DND-41 (cell line): ENCODE measurements at regions not wholly inside any gene's neighbourhood (a gene's known extent, or its start where the extent isn't known, plus 50 kb on each side); places are given as distances from the start of the nearest gene placed in this dataset.
"Not testable (repeated sequence)": the region's sequence is repeated elsewhere in the genome, so short reads cannot be mapped to it uniquely, and the experiment has no call there.

Experiments
- ATAC-seq: fragments of 200-7000 bp; cut with Tn5 transposase; 3 replicates; pipeline ENCODE4 v1.9.1; 2021; ENCODE audit warnings: low read depth; ENCODE audit not compliant: insufficient read depth
- DNase-seq: peaks from one replicate; pipeline ENCODE4 v3.0.0-alpha.2; 2020
- H2AFZ ChIP-seq: 2 replicates; pipeline ENCODE4 v1.6.0; 2012; ENCODE audit warnings: low read depth, low read length
- H3K27ac ChIP-seq: 2 replicates; pipeline ENCODE4 v1.5.1; 2012; ENCODE audit warnings: low read length, inconsistent platforms
- H3K27me3 ChIP-seq: fragments of 200-600 bp; sonication (generic); 2 replicates; pipeline ENCODE4 v1.6.0; 2012; ENCODE audit warnings: low read length, mild to moderate bottlenecking, inconsistent platforms; ENCODE audit not compliant: insufficient read depth, poor library complexity
- H3K36me3 ChIP-seq: 2 replicates; pipeline ENCODE4 v1.5.1; 2012; ENCODE audit warnings: low read length, inconsistent platforms; ENCODE audit not compliant: insufficient read depth
- H3K4me1 ChIP-seq: 2 replicates; pipeline ENCODE4 v1.5.1; 2012; ENCODE audit warnings: mild to moderate bottlenecking, low read length; ENCODE audit not compliant: insufficient read depth
- H3K4me2 ChIP-seq: 2 replicates; pipeline ENCODE4 v1.6.0; 2012; ENCODE audit warnings: mild to moderate bottlenecking, moderate library complexity, low read length, inconsistent platforms; ENCODE audit not compliant: insufficient read depth
- H3K4me3 ChIP-seq, 2 experiments: fragments of 200-600 bp in 1 of 2; shearing (Covaris generic) in 1 of 2; 2 replicates each; pipeline ENCODE4 v1.5.1; 2012 to 2016; ENCODE audit warnings: inconsistent platforms in 2 of 2, low read length in 2 of 2, mild to moderate bottlenecking in 2 of 2, low read depth in 1 of 2, moderate library complexity in 1 of 2
- H3K79me2 ChIP-seq: 2 replicates; pipeline ENCODE4 v1.6.0; 2012; ENCODE audit warnings: low read length, inconsistent platforms; ENCODE audit not compliant: insufficient read depth
- H3K9ac ChIP-seq: 2 replicates; pipeline ENCODE4 v1.6.0; 2012; ENCODE audit warnings: low read depth, mild to moderate bottlenecking, inconsistent platforms, low read length, moderate library complexity
- H3K9me3 ChIP-seq: 2 replicates; pipeline ENCODE4 v1.5.1; 2012; ENCODE audit warnings: low read length, moderate library complexity, mild to moderate bottlenecking, inconsistent platforms; ENCODE audit not compliant: insufficient read depth, severe bottlenecking
- H4K20me1 ChIP-seq: 2 replicates; pipeline ENCODE4 v1.6.0; 2012; ENCODE audit warnings: low read length; ENCODE audit not compliant: insufficient read depth
- CTCF ChIP-seq: IDR thresholded peaks from 2 replicates; pipeline ENCODE4 v1.5.1; 2012; ENCODE audit warnings: borderline replicate concordance, low read length, moderate library complexity, mild to moderate bottlenecking; ENCODE audit not compliant: poor library complexity, severe bottlenecking; ENCODE audit errors: extremely low read depth
- EZH2 ChIP-seq: IDR thresholded peaks from 3 replicates; pipeline ENCODE4 v1.6.1; 2012; ENCODE audit warnings: borderline replicate concordance, low read depth, mild to moderate bottlenecking, moderate library complexity, low read length, inconsistent platforms; ENCODE audit not compliant: severe bottlenecking

GRCh38 chr2:33911327-33911726, 312.2 kb upstream of the FAM98A start:
- Histone ChIP-seq H2AFZ (no peak overlapping the region), H3K27ac (no peak overlapping the region), H3K4me3 (no peak overlapping the region), H3K27me3 (no peaks in the 10 kb centered on the region), H3K9me3 (no peaks in the 10 kb centered on the region), H3K79me2 (no peaks in the 10 kb centered on the region), H3K9ac (no peak overlapping the region), H3K4me2 (no peak overlapping the region), H3K36me3 (no peaks in the 10 kb centered on the region), H3K4me1 (no peaks in the 10 kb centered on the region), H4K20me1 (no peaks in the 10 kb centered on the region)
- DNase-seq (no peak), ATAC-seq (no peak)
- no peak for TF ChIP-seq CTCF
- no peak for TF ChIP-seq EZH2

GRCh38 chr2:33909945-33910695, 311.0 kb upstream of the FAM98A start:
- Histone ChIP-seq H3K9ac (no peak overlapping the region), H3K4me3 (no peak overlapping the region), H3K36me3 (no peaks in the 10 kb centered on the region), H3K79me2 (no peaks in the 10 kb centered on the region), H3K9me3 (no peaks in the 10 kb centered on the region), H3K4me2 (no peak overlapping the region), H4K20me1 (no peaks in the 10 kb centered on the region), H3K4me1 (no peaks in the 10 kb centered on the region), H3K27ac (no peak overlapping the region), H2AFZ (no peak overlapping the region), H3K27me3 (no peaks in the 10 kb centered on the region)
- ATAC-seq (no peak), DNase-seq (no peak)
- TF ChIP-seq CTCF (no peak), EZH2 (no peak)

GRCh38 chr2:33907866-33908265, 308.8 kb upstream of the FAM98A start:
- H4K20me1 ChIP-seq, result no peaks in the 10 kb centered on the region
- no peak for TF ChIP-seq CTCF
- no peak for TF ChIP-seq EZH2
- H3K36me3 ChIP-seq, result no peaks in the 10 kb centered on the region
- no peak overlapping the region for H3K4me3 ChIP-seq
- no peaks in the 10 kb centered on the region for H3K27me3 ChIP-seq
- no peaks in the 10 kb centered on the region for H3K4me1 ChIP-seq
- H3K4me2 ChIP-seq, result no peak overlapping the region
- no peaks in the 10 kb centered on the region for H3K9me3 ChIP-seq
- no peak overlapping the region for H2AFZ ChIP-seq
- no peak overlapping the region for H3K9ac ChIP-seq
- no peak for DNase-seq
- ATAC-seq, result no peak
- no peak overlapping the region for H3K27ac ChIP-seq
- H3K79me2 ChIP-seq, result no peaks in the 10 kb centered on the region

- not testable (repeated sequence) for H3K27ac ChIP-seq, H4K20me1 ChIP-seq, H3K4me1 ChIP-seq, DNase-seq, H3K27me3 ChIP-seq, H3K79me2 ChIP-seq, H3K4me2 ChIP-seq, H2AFZ ChIP-seq, H3K36me3 ChIP-seq, ATAC-seq, H3K4me3 ChIP-seq, H3K9me3 ChIP-seq, H3K9ac ChIP-seq
These were observed 307.0 kb upstream of the FAM98A start for GRCh38 chr2:33906129-33906528.
